H9 (cell line): ENCODE measurements at regions not wholly inside any gene's neighbourhood (a gene's known extent, or its start where the extent isn't known, plus 50 kb on each side); places are given as distances from the start of the nearest gene placed in this dataset.

Experiments
- DNase-seq: peaks from one replicate; pipeline ENCODE4 v3.0.0-alpha.2; 2017
- H2AFZ ChIP-seq: one replicate; pipeline ENCODE4 v1.6.1; 2013; ENCODE audit warnings: mild to moderate bottlenecking, low read length, control low read depth, moderate library complexity
- H2AK5ac ChIP-seq: 2 replicates; pipeline ENCODE4 v1.6.1; 2013; ENCODE audit warnings: low read length, control low read depth, mixed read lengths; ENCODE audit not compliant: insufficient read length
- H2BK120ac ChIP-seq: one replicate; pipeline ENCODE4 v1.6.1; 2013; ENCODE audit warnings: low read depth, mild to moderate bottlenecking, low read length, control low read depth, inconsistent platforms; ENCODE audit not compliant: poor library complexity, severe bottlenecking
- H2BK12ac ChIP-seq: 2 replicates; pipeline ENCODE4 v1.6.1; 2013; ENCODE audit warnings: low read length, control low read depth, mixed read lengths, low read depth; ENCODE audit not compliant: insufficient read length
- H2BK15ac ChIP-seq: 2 replicates; pipeline ENCODE4 v1.6.1; 2013; ENCODE audit warnings: low read depth, low read length, control low read depth
- H2BK20ac ChIP-seq: one replicate; pipeline ENCODE4 v1.6.1; 2013; ENCODE audit warnings: low read depth, mild to moderate bottlenecking, low read length, control low read depth, inconsistent platforms; ENCODE audit not compliant: poor library complexity, severe bottlenecking
- H2BK5ac ChIP-seq: 2 replicates; pipeline ENCODE4 v1.6.1; 2013; ENCODE audit warnings: low read length, control low read depth, mixed read lengths; ENCODE audit not compliant: insufficient read length
- H3K14ac ChIP-seq: 2 replicates; pipeline ENCODE4 v1.6.1; 2013; ENCODE audit warnings: low read length, control low read depth; ENCODE audit not compliant: insufficient read depth
- H3K18ac ChIP-seq: 2 replicates; pipeline ENCODE4 v1.6.1; 2013; ENCODE audit warnings: low read depth, mild to moderate bottlenecking, mixed read lengths, low read length, control low read depth; ENCODE audit not compliant: insufficient read length
- H3K23ac ChIP-seq: 2 replicates; pipeline ENCODE4 v1.6.1; 2013; ENCODE audit warnings: low read length, control low read depth, mixed read lengths, low read depth; ENCODE audit not compliant: insufficient read length
- H3K23me2 ChIP-seq: 2 replicates; pipeline ENCODE4 v1.6.1; 2013; ENCODE audit warnings: low read depth, mild to moderate bottlenecking, mixed read lengths, low read length, control low read depth; ENCODE audit not compliant: insufficient read length, poor library complexity, severe bottlenecking
- H3K27ac ChIP-seq: 2 replicates; pipeline ENCODE4 v1.5.1; 2013; ENCODE audit warnings: low read length, control low read depth, mixed read lengths, low read depth; ENCODE audit not compliant: insufficient read length
- H3K27me3 ChIP-seq: 2 replicates; pipeline ENCODE4 v1.6.1; 2013; ENCODE audit warnings: low read length, control low read depth, inconsistent platforms; ENCODE audit not compliant: insufficient read depth
- H3K4ac ChIP-seq: 2 replicates; pipeline ENCODE4 v1.6.1; 2013; ENCODE audit warnings: low read depth, mild to moderate bottlenecking, control low read depth, inconsistent platforms, low read length, moderate library complexity
- H3K4me1 ChIP-seq: 2 replicates; pipeline ENCODE4 v1.6.1; 2013; ENCODE audit warnings: low read length, control low read depth, inconsistent platforms; ENCODE audit not compliant: insufficient read depth
- H3K4me2 ChIP-seq: 2 replicates; pipeline ENCODE4 v1.6.1; 2013; ENCODE audit warnings: low read length, control low read depth, mixed read lengths; ENCODE audit not compliant: insufficient read length, insufficient read depth
- H3K56ac ChIP-seq: 2 replicates; pipeline ENCODE4 v1.6.1; 2013; ENCODE audit warnings: low read depth, mild to moderate bottlenecking, mixed read lengths, low read length, control low read depth; ENCODE audit not compliant: insufficient read length
- H3K79me1 ChIP-seq: 2 replicates; pipeline ENCODE4 v1.6.1; 2013; ENCODE audit warnings: low read depth, mild to moderate bottlenecking, moderate library complexity, low read length, control low read depth, inconsistent platforms; ENCODE audit not compliant: insufficient read depth, poor library complexity, severe bottlenecking
- H3K79me2 ChIP-seq: 2 replicates; pipeline ENCODE4 v1.6.1; 2013; ENCODE audit warnings: low read length, control low read depth, inconsistent platforms; ENCODE audit not compliant: insufficient read depth
- H3K9ac ChIP-seq: 2 replicates; pipeline ENCODE4 v1.6.1; 2013; ENCODE audit warnings: low read length, control low read depth, mixed read lengths; ENCODE audit not compliant: insufficient read length; ENCODE audit errors: extremely low read depth
- H3K9me3 ChIP-seq: one replicate; pipeline ENCODE4 v1.6.1; 2013; ENCODE audit warnings: low read depth, low read length, inconsistent platforms; ENCODE audit not compliant: control insufficient read depth
- H3T11ph ChIP-seq: one replicate; pipeline ENCODE4 v1.6.1; 2013; ENCODE audit warnings: mild to moderate bottlenecking, low read length, control low read depth, inconsistent platforms
- H4K20me1 ChIP-seq: one replicate; pipeline ENCODE4 v1.6.1; 2013; ENCODE audit not compliant: control insufficient read depth, insufficient read length, insufficient read depth
- H4K5ac ChIP-seq: 2 replicates; pipeline ENCODE4 v1.6.1; 2013; ENCODE audit warnings: low read depth, mild to moderate bottlenecking, mixed read lengths, low read length, control low read depth; ENCODE audit not compliant: insufficient read length
- H4K8ac ChIP-seq: replicated peaks from 2 replicates; pipeline ENCODE4 v1.6.1; 2013; ENCODE audit warnings: low read length, control low read depth, mixed read lengths, low read depth; ENCODE audit not compliant: insufficient read length
- H4K91ac ChIP-seq: 2 replicates; pipeline ENCODE4 v1.6.1; 2013; ENCODE audit warnings: low read depth, mild to moderate bottlenecking, moderate library complexity, mixed read lengths, low read length, control low read depth; ENCODE audit not compliant: insufficient read length
- H3K27ac Mint-ChIP-seq, 3 experiments: 2 replicates in 2 of 3; 3 replicates in 1 of 3; pipeline ENCODE4 v1.8.0; 2020 to 2021; ENCODE audit warnings: mixed read lengths in 3 of 3, mild to moderate bottlenecking in 1 of 3, moderate library complexity in 1 of 3
- H3K27me3 Mint-ChIP-seq: 2 replicates; pipeline ENCODE4 v1.8.0; 2021; ENCODE audit warnings: low read depth, mild to moderate bottlenecking, moderate library complexity, mixed read lengths
- H3K36me3 Mint-ChIP-seq, 3 experiments: 2 replicates in 2 of 3; 3 replicates in 1 of 3; pipeline ENCODE4 v1.8.0; 2020 to 2021; ENCODE audit warnings: low read depth in 3 of 3, mixed read lengths in 3 of 3; ENCODE audit not compliant: insufficient read depth in 1 of 3
- H3K4me1 Mint-ChIP-seq, 2 experiments: 2 replicates each; pipeline ENCODE4 v1.8.0; 2020; ENCODE audit warnings: mixed read lengths in 2 of 2
- H3K4me3 Mint-ChIP-seq, 2 experiments: 2 replicates in 1 of 2; 3 replicates in 1 of 2; pipeline ENCODE4 v1.8.0; 2020 to 2021; ENCODE audit warnings: mild to moderate bottlenecking in 2 of 2, mixed read lengths in 2 of 2, moderate library complexity in 1 of 2
- H3K9me3 Mint-ChIP-seq, 2 experiments: 2 replicates in 1 of 2; 3 replicates in 1 of 2; pipeline ENCODE4 v1.8.0; 2020; ENCODE audit warnings: mild to moderate bottlenecking in 2 of 2, mixed read lengths in 2 of 2, moderate library complexity in 1 of 2
- CTCF ChIP-seq: fragments of 200-600 bp; sonication (generic); conservative IDR thresholded peaks from 3 replicates; pipeline ENCODE4 v1.8.0; 2021; ENCODE audit warnings: antibody characterized with exemption, mild to moderate bottlenecking
- WGBS: extraction: QIAGEN DNeasy Blood & Tissue Kit; methylation state at CpG from one replicate; pipeline ENCODE4 v1.1.7; 2013; ENCODE audit warnings: missing lambda C conversion rate, low lambda C conversion rate, mixed read lengths; ENCODE audit not compliant: insufficient read length; ENCODE audit errors: extremely low coverage; 5-methylcytosine and 5-hydroxymethylcytosine counted together

GRCh38 chr3:25365636-25366035, 62.4 kb upstream of the RARB start:
- no peaks in the 10 kb centered on the region for H3K79me1 ChIP-seq
- no peak overlapping the region for H2BK5ac ChIP-seq
- no peaks in the 10 kb centered on the region for H4K20me1 ChIP-seq
- no peaks in the 10 kb centered on the region for H3K79me2 ChIP-seq
- Mint-ChIP-seq H3K4me1 (no peaks in the 10 kb centered on the region), H3K4me3 (no peak overlapping the region), H3K36me3 (no peaks in the 10 kb centered on the region; a peak in 1 of 7 replicates), H3K27ac (no peak overlapping the region), H3K27me3 (no peaks in the 10 kb centered on the region; the same call in 1 of the 2 replicates), H3K9me3 (peaks cover 0 to 3% of the 10 kb centered on the region in 2 experiments; a peak in 3 of 5 replicates)
- H3K23ac ChIP-seq: no peak overlapping the region
- no peaks in the 10 kb centered on the region for H3K4me1 ChIP-seq
- H3K9ac ChIP-seq: no peak overlapping the region
- no peak overlapping the region for H3K27ac ChIP-seq
- H4K5ac ChIP-seq: no peak overlapping the region
- H2BK12ac ChIP-seq: no peak overlapping the region
- H3K27me3 ChIP-seq: no peaks in the 10 kb centered on the region
- no peak overlapping the region for H4K91ac ChIP-seq
- H3K14ac ChIP-seq: no peak overlapping the region
- no peaks in the 10 kb centered on the region for H3K23me2 ChIP-seq
- no peak overlapping the region for H2BK120ac ChIP-seq
- TF ChIP-seq CTCF: no peak
- no peak overlapping the region for H3T11ph ChIP-seq
- H2BK15ac ChIP-seq: no peak overlapping the region
- no CpG with 5 or more reads among the region's 1 CpG for whole genome bisulfite sequencing
- no peak overlapping the region for H4K8ac ChIP-seq
- no peak overlapping the region for H2AK5ac ChIP-seq
- no peak overlapping the region for H2BK20ac ChIP-seq
- H2AFZ ChIP-seq: no peak overlapping the region
- H3K4ac ChIP-seq: no peak overlapping the region
- H3K56ac ChIP-seq: no peak overlapping the region
- DNase-seq: no peak
- H3K4me2 ChIP-seq: no peak overlapping the region
- no peaks in the 10 kb centered on the region for H3K9me3 ChIP-seq
- H3K18ac ChIP-seq: no peak overlapping the region
